ENCODE measurements at regions not wholly inside any gene's neighbourhood (a gene's known extent, or its start where the extent isn't known, plus 50 kb on each side); places are given as distances from the start of the nearest gene placed in this dataset.

GRCh38 chr11:127119356-127119755 lies 118.8 kb upstream of the KIRREL3 start:
- TF ChIP-seq CTCF (conservative IDR thresholded peaks at IDR 0.05; ENCODE audit: low read length) (no peak), EZH2phosphoT487 (IDR thresholded peaks at IDR 0.05; ENCODE audit: borderline replicate concordance, low read depth, low read length) (no peak)
